Stimulated activated naive CD4-positive, alpha-beta T cell (primary cell): ENCODE measurements at regions not wholly inside any gene's neighbourhood (a gene's known extent, or its start where the extent isn't known, plus 50 kb on each side); places are given as distances from the start of the nearest gene placed in this dataset.

Experiments
- DNase-seq, 6 experiments: peaks; one replicate each; lab custom pipeline; 2025; lab: John Stamatoyannopoulos, UW

DNA sequence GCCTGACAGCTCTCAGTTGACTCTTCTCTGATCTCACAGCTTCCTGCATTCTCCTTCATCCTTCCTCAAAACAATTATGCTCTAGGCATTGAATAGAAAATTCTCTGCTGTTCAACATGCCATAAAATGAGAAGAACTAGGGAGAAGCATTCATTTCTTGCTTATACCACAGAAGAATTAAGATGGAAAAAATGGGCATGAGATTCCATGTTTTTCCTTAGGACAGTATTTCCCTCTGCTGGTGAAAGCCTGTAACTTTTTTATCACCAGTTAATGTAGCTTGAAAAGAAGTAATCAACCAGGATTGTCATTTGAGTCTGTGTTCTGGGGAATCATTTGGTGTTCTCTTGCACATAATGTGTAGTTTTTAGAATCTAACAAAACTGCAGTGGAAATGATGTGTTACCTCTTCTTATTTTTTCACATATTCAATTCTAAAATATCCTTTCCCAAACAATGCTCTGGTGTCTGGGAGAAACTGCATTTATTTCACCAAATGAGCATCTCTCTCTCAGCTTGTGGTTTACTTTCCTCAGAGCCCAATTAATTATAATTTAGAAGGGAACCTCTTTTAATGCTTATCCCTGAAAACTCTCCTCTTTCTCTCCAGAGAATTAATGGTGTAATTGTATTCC, 92.8 kb upstream of the DCBLD2 start:
- no peak for DNase-seq

DNA sequence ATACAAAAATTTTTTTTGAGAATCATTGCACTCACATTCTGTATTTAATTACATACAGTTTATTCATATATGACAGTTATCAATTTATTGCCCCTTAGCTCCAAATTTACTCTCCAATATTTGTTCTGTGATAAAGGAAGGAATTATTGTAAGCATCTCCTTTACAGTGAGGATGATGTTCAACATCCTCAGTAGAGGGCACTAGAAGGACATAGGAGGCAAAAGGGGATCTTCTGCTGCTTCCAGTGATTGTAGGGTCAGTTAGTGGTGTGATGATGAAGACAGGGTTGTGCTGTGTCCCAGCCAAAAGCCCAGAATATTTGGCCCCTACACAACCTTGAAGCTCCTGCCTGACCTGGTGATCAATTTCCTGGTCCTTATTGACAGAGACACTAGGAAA, 89.9 kb upstream of the DCBLD2 start:
- DNase-seq, result no peak

DNA sequence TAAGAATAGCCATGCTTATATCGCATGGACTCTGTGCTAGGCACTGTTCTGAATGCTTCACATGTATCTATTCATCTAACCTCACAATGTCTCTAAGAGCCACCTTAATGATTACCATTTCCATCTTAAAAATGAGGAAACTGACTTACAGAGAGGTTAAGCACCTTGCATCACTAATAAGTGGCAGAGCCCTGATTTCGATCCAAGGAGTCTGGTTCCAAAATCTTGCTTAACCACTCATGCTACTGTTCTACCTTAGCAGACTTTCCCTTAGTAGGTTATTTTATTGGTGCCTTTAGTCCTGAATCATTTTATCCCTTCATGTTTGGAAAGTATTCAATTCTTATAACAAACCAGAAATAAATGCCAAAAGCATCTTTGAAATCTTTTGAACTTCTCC, 89.2 kb upstream of the DCBLD2 start:
- no peak for DNase-seq

DNA sequence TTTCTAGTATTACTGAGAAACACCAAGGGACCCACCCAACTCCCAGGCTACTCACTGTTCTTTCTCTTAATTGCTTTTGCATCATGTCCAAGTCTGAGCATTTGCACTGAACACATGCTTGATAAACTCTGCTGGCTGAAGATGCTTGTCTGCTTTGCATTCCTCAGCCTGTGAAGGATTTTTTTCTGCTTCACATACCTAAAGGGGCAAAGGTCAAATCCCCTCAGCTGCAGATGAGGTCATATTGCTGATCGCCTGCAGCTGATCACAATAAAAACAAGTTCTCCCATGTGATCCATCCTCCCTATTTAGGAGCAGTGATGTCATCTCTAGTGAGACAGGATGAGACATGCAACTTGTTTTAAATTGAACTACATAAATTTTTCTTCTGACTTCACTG, 84.6 kb upstream of the DCBLD2 start:
- DNase-seq, result no peak

DNA sequence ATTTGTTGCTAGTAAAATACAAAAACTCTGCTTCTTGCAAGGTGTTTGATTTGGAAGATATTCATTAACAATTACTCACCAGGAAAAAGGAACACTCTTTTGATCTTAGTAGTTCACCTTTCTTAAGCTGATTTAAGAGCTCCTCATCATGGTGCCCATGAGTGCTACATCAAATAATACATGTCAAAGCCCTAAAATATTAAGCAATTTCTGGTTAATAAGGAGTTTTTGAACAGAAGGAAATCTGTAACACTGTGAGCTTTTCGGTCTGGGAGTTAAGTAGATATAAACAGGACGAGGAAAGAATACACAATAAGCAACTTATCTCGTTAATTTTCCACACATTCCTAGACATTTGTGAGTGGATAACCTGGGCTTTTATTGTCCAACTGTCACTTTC, 83.9 kb upstream of the DCBLD2 start:
- DNase-seq, result no peak

DNA sequence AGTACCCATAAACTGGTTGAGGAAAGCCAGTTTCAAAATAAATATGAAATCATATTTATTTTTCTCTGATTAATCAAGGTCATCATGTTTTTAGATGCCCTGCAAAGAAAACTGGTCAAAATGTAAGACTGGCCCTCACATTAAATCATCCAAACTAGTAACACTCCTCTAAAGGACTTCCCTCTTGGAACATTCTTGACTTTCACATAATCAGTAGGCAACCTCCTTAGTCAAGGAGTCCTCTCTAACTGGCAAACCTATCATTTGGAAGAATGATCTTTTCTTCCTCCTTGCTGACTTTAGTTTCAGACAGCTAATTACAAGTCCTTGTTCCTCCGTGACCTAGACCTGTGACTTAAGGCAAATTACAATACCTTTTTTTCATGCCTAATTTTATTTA, 82.5 kb upstream of the DCBLD2 start:
- no peak for DNase-seq

DNA sequence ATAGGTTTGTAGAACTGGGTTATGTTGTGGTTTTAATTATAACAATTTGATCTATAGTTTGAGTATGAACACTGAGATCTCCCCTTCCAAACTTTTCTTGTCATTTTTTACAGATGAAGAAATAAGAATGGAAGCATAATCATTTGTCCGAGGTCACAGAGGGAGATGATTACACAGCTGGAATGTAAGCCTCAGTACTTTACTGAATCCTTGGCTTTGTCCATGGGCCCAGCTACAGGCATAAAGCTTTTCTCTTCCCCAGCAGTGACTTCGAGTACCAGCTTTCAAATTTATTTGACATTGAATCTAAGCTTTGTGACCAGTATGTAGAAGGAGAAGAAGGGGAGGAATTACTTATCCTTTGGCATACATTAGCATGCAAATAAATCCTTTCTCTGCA, 80.9 kb upstream of the DCBLD2 start:
- DNase-seq, result no peak

DNA sequence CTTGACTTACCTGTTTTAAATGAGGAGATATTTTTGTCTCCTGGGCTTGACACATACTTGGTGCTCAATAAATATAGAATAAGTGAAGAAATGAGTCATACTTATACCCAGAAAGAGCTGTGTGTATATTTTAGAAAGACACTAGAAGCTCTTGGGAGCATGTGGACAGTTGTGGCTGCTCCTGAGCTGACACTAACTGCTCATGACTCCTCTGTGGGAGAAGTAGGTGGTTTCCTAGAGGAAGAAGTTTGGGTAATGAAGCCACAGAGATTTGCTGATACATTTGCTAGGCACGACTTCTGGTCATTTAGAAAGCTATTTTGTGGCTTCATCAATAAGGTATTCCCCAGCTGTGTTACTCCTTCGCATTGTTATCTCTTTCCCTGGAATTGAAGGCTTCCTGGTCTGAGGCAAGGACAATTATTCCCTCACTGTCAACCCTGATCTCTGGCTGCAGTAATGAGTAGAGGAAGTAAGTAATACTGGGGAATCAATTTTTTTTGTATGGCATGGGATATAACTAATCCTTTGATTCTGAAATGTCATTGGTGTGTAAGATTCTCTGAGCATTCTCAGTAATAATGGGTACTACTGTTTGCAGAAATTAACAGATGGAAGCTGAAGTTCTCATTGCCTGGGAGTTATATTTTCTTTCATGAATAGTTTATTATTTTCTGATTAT, 79.6 kb upstream of the DCBLD2 start:
- DNase-seq, result no peak

DNA sequence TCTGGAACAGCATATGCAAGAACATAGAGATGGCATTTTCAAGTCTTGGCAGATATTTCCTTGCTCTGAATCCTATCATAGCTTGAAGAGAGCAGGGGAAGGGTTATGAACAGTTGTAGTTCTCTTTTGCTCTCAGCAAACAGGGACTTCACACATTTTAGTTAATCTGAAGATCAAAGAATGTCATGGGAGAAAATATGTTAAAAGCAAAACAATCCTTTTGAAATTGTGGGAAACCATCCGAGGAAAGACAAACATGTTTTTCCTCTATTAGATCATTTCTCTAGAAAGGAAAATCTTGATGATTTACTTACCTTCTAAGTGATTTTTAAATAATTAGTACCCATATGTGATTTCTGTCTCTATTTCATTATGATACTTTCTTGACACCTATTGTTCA, 77.8 kb upstream of the DCBLD2 start:
- DNase-seq, result no peak

DNA sequence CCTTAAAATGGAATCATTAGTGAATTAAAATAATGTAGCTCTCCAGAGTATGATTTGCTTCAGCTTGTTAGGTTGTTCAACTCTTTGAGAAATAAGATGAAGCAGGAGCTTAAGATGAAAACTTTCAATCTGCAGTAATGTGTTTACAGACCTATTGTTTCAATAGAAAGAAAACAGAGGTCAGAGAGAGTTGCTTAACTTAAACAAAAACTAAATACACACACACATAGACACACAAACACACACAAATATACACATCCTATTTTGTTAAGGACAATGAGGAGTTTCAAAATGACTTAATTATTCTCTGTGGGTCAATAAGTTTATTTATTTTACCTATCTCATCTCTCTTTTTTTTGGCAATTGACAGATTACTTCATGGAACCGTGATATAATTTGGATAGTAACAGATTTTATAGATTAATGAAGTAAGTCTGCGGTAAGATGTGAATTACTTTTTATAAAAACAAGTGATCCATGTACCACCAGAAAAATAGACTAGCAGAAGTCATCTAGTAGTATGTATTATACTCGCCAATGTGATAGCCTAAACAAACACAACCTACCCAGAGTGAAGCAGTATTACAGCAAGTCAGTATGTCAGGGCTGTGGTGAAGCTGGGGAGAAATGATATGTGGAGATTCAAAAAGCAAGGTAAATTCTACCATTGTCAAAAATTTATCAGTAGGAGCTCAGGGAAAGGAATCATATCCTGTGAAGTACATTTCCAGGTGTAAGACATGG, 76.7 kb upstream of the DCBLD2 start:
- DNase-seq, result no peak

DNA sequence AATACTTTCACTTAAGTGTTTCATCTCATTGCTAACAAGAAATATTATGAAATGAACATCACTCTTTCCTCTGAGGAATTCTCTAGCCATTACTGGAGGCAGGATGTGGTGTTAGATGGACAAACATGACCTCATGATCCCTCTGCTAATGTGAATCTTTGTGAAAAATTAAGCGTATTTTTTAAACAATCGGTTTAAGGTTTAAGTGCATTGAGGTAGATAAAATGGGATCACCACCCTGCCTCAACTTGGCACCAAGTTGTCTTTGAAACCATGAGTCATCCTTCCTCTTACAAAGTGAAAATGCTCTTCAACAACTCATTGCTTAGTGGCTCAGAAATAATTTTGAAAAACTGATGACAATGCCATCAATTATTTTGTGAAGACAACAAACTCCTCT, 76.0 kb upstream of the DCBLD2 start:
- no peak for DNase-seq

DNA sequence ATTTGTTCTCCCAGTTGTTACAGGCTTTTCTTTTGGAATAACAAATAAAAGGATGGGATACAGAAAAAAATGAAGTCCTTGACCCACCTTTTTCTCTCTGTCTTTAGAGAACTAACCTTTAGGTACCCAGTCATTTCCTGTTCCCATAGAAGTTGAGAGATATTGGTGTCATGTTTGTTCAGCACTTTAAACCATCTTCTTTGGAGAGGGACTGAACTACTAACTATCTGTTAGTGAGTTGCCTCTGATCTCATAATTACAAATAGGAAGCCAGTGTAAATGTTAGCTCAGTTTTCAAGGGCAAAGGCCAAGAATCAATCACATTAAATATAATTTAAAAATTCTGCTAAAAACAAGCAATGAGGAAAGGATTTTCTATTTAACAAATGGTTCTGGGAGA, 72.9 kb upstream of the DCBLD2 start:
- DNase-seq, result no peak

DNA sequence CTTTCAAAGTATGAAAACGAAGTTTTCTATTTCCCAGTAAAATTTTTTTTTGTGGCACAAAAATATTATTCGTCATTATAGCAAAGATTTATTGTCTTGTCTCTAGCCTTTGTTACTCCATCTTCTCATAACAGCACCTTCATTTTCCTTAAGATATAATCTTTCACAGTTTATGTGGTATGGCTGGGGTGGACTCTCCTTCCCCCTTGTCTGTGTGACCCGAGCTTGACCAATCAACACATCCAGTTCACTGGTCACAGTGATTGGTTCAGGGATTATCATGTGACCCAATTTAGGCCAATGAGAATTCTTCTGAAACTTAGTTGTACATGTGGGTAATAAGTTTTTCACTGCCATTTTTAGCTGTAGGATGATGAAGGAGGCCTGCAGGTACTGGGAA, 71.2 kb upstream of the DCBLD2 start:
- DNase-seq, result no peak

DNA sequence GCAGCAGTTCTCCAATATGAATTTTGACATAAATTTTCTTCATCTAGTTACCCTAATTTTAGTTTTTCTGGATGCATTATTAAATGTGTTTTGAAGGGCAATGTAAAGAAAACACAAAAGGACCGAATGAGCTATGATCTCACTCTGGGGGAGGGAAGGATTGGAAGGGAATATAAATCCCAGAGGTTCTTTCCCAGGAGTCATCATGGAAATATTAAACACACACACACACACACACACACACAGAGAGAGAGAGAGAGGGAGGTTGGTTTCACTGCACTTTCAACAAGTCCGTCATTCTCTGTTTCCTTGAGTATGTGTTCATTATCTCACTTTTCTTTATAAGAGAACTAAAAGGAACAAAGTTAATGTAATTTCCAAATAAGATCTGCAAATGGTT, 70.7 kb upstream of the DCBLD2 start:
- DNase-seq, result no peak

DNA sequence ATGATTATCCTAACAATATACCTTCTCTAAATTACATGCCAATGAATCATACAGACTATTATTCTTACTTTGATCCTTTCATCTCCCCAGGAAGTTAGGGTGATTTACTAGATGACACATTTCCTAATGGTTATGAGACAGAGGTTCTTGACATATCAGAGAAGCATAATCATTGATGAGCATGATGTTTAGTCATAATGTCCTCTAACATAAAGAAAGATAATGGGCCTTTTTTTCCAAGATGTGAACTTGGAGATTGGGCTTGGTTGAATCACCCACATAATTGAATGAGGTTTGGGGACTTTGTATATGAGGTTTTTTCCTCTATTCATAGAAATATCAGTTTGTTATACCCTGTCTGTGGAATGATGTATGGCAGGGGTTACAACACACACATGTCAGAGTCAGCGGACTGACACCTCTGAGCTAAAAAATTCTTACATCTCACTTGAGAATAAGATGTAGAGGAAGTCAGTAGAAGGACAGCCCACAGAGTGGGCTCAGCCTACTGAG, 69.7 kb upstream of the DCBLD2 start:
- DNase-seq, result no peak

DNA sequence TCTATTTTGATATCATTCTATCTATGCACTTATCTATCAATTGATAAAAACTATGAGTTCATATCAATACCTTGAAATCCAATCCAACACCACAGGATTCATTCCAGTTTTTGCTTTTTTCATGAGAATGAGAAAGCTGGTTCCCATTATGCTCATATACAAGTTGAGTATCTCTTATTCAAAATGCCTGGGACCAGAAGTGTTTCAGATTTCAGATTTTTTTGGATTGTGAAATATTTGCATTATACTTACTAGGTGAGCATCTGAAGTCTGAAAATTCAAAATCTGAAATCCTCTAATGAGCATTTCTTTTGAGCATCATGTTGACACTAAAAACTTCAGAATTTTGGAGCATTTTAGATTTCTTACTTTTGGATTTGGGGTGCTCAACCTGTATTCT, 67.8 kb upstream of the DCBLD2 start:
- no peak for DNase-seq

DNA sequence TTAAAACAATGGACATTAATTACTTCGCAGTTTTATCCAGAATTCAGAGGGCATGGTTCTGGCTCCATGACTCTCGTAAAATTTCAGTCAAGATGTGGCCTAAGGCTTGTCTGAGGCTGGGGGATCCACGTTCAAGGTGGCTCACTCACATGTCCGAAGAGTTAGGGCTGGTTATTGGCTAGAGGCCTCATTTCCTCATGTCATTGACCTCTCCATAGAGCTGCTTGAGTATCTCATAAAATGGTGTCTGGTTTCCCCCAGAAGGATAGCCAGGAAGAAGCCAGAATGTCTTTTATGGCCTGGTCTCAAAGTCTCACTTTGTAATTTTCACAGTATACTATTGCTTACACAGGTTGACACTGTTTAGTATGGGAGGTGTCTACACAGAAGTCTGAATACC, 67.3 kb upstream of the DCBLD2 start:
- no peak for DNase-seq

DNA sequence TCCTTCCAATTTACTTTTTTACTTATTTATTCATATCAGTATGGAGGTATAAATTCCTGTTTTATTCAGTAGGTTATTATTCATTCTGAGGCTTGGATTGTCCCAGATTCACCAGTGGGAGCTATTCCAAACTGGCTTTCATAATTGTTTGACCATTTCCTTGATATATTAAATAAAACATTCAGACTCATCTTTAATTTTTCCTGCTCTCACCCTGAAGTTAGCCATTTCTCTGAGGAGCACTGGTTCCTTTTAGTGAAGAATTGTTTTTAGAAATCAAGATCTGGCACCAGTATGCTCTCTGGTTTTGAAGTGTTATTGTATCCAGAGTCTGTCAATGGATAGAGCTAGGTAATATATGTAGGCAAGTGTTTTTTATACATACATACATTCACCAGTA, 66.9 kb upstream of the DCBLD2 start:
- no peak for DNase-seq

DNA sequence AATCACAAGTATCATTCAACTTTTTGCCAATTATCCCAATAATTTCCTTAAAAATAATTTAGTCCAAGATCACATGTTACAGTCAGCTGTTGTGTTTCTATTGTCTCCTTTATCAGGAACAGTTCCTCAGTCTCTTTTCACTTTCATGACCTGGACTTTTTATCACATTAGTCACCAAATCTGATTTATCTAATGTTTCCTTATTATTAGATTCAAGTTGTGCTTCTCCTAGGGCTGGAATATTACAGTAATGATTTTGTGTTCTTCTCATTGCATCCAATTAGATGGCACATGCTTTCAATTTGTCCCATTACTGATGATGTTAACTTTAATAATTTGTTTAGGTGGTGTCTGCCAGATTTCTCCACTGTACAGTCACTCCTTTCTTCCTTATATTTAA, 66.3 kb upstream of the DCBLD2 start:
- DNase-seq, result no peak

DNA sequence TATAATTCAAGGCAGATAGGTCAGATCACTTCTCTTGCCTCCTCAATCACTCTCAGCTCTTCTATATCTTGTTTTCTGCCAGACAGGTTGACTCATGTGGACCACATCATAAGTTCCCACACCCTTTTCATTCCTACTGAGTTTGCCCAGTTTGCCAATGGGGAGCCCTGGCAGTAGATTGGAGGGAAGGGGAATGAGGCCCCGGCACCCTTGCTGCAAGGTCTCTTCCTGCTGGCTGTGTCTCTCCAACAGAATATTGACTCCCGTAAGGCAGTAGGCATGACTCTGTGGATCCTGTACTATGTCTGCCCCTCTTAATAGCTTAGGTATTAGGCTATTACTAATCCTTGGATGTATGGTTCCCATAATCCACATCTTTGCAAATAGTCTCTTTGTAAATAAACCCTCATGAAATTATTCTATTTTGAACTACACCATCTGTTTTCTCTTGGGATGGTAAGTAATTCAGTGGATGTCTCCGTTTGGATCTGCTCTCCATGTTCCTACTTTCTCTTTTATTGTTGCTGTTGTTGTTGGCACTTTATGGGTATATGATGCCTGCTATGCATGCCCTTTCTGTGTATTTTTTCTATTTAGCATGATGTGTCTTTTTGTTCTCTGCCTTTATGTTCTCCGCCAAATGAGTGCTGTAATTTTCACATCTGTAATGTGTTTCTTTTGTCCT, 65.5 kb upstream of the DCBLD2 start:
- no peak for DNase-seq

DNA sequence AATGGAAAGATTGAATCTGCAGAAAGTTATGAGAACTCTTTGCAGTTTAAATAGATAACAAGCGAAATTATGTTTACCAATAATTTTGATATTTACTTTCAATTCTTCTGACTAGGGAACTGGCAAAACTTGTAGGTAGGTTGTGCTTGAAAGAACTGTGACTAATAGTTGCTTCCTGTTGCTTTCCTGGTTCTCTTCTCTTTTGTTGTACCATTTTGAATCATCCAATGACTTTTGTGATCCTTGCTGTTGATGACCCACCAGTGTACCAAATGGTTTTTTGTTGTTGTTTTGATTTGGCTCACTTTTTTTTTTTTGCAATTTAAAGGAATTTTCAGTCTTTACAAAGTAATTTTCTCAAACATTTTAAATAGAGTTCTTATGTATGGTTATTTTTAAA, 64.9 kb upstream of the DCBLD2 start:
- DNase-seq, result no peak

DNA sequence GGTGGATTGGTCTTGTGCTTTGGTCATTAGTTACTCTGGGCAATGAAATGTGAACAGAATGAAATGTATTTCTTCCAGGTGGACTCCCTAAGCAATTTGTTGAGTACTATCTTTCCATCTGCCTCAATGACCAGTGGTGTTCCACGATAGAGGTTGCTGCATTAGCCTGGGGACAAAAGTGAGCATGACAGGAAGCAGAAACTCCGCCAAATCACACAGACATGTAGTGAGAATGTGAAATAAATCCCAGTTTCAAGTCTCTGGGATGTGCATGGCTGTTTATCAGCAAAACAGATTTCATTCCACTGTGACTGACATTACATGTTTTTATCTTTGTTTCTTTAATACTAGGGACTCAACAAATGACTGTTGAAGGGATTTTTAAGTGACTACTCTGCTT, 63.3 kb upstream of the DCBLD2 start:
- no peak for DNase-seq

DNA sequence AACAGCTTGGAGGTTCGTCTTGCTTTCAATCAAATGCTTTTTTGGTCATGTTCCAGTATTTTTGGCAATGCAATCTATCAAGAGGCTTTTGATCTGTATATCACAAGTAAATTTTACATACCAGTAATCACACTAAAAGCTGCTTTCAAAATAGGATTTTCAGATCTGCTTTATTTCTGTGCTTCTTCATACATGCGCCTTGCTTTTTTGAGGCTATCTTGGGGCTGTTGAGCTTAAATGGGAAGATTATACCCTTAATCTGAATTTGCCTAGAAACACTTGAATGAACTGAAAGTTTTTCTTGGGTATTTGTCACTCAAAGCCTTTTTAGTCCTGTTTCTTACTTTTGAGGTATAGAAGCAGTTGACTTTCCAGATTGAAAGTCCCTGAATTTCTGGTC, 62.1 kb upstream of the DCBLD2 start:
- no peak for DNase-seq
